Retina (tissue), 1 donor: ENCODE measurements at regions not wholly inside any gene's neighbourhood (a gene's known extent, or its start where the extent isn't known, plus 50 kb on each side); places are given as distances from the start of the nearest gene placed in this dataset.
"Not testable (repeated sequence)": the region's sequence is repeated elsewhere in the genome, so short reads cannot be mapped to it uniquely, and the experiment has no call there.

Experiments
- DNase-seq: peaks from one replicate; pipeline ENCODE4 v3.0.0-alpha.2; 2016

- no peak for DNase-seq
Measured at GRCh38 chr7:42720012-42720411, 191.9 kb downstream of the C7orf25 start.

GRCh38 chr7:42718466-42718865 is 193.4 kb downstream of the C7orf25 start:
- not testable (repeated sequence) for DNase-seq

- no peak for DNase-seq
Measured at GRCh38 chr7:42714356-42714755, 197.5 kb downstream of the C7orf25 start.

- peak; percentile 9 for DNase-seq
Measured at GRCh38 chr7:42709284-42709683, 202.6 kb downstream of the C7orf25 start.

- no peak for DNase-seq
Measured at GRCh38 chr7:42704710-42705109, 207.2 kb downstream of the C7orf25 start.

- DNase-seq: no peak
Measured at GRCh38 chr7:42702647-42703046, 209.2 kb downstream of the C7orf25 start.

GRCh38 chr7:42700406-42701327 is 211.2 kb downstream of the C7orf25 start:
- no peak for DNase-seq

GRCh38 chr7:42699380-42700178 is 212.3 kb downstream of the C7orf25 start:
- DNase-seq: no peak

GRCh38 chr7:42698600-42699374 is 213.1 kb downstream of the C7orf25 start:
- no peak for DNase-seq

GRCh38 chr7:42694894-42695507 is 216.9 kb downstream of the C7orf25 start:
- DNase-seq: no peak

GRCh38 chr7:42693722-42694121 is 218.1 kb downstream of the C7orf25 start:
- no peak for DNase-seq

- DNase-seq: no peak
Measured at GRCh38 chr7:42692621-42693020, 219.2 kb downstream of the C7orf25 start.

- DNase-seq: peak; percentile 45
Measured at GRCh38 chr7:42690794-42691639, 220.9 kb downstream of the C7orf25 start.

- no peak for DNase-seq
Measured at GRCh38 chr7:42689626-42690025, 222.2 kb downstream of the C7orf25 start.

GRCh38 chr7:42688056-42688371 is 223.9 kb downstream of the C7orf25 start:
- DNase-seq: no peak

- DNase-seq: no peak
Measured at GRCh38 chr7:42687211-42688055, 224.4 kb downstream of the C7orf25 start.

GRCh38 chr7:42686594-42687156 is 225.2 kb downstream of the C7orf25 start:
- peak; percentile 34 for DNase-seq

- no peak for DNase-seq
Measured at GRCh38 chr7:42685911-42686310, 226.0 kb downstream of the C7orf25 start.

- no peak for DNase-seq
Measured at GRCh38 chr7:42677751-42678699, 233.8 kb downstream of the C7orf25 start.
